NCI-H146 treated with DMSO at 0.1 percent for 48 hours (cell line): ENCODE measurements at regions not wholly inside any gene's neighbourhood (a gene's known extent, or its start where the extent isn't known, plus 50 kb on each side); places are given as distances from the start of the nearest gene placed in this dataset.
"Not testable (repeated sequence)": the region's sequence is repeated elsewhere in the genome, so short reads cannot be mapped to it uniquely, and the experiment has no call there.

Experiments used
- DNase-seq: peaks from one replicate; lab custom pipeline; 2025; ENCODE audit not compliant: unreplicated experiment; lab: John Stamatoyannopoulos, UW

DNA sequence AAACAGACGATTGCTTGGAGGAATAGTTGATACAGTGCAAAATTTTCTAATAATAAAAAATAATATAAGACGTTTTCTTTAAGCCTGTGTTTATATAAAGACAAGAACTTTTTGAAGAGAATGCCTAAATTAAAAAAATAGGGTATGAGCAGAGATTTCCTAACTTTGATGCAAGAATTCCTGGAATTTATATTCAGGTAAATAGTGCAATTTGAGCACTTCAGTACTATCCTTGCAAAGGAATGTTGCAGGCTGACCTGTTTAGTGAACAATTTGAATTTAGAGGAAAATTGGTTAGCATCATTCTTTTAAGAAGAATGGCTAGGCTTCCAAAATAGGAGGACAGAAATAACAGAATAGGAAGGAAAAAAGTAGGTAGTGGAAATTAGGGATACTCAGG is 1172.3 kb downstream of the HACE1 start:
- no peak for DNase-seq

DNA sequence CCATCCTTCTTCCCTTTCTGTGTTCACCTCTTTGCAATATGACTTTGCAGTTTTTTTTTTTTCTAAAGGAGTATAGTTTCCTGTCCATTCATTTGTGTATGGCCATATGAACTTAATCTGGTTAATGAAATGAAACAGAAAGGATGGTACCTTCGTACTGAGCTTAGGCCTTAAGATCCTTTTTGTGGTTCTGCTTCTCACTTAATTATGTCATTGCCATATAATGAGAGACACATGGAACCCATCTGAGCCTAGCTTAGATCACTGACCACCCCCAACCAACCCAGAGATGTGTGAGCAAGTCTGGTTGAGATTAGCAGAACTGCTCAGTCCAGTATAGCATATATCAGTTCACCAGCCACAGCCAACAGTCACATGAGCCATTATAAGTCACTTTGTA is 1179.6 kb downstream of the HACE1 start:
- no peak for DNase-seq

DNA sequence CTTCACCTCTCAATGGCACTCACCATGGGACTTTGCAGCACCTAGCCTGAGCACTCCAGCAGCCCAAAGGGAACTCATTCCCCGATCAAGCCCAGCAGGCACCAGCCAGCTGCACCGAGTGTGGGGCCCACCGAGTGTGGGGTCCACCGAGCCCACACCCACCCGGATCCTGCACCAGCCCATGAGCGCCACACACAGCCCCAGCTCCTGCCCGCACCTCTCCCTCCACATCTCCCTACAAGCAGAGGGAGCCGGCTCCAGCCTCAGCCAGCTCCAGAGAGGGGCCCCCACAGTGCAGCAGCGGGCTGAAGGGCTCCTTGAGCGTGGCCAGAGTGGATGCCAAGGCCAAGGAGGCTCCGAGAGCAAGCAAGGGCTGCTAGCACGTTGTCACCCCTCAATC is 1182.4 kb downstream of the HACE1 start:
- no peak for DNase-seq

DNA sequence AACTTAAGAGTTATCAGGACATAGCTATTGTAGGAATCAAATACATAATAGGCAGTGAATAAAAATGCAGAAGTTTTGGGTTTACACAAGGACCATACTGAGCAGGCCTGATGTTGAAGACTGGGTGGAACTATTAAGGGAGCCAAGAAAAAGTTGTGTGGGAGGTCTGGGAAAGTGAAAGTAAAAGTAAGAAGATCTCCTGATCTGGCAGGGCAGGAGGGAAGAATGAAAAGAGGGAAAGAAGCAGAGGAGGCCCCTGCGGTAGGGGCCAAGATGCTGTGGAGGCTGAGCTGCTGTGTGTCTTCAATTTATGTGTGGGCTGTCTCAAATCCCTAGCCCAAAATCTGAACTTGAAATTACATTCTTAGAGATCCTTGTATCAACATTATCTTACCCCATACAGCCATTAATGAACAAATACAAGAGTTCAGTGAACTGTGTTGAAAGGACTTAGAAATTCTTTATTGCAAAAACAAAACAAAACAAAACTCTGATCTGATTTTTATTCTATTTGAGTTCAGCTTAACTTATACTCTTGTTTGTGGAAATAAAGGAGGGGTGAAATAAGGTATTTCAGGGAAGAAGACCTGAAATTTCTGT is 1183.8 kb downstream of the HACE1 start:
- no peak for DNase-seq

DNA sequence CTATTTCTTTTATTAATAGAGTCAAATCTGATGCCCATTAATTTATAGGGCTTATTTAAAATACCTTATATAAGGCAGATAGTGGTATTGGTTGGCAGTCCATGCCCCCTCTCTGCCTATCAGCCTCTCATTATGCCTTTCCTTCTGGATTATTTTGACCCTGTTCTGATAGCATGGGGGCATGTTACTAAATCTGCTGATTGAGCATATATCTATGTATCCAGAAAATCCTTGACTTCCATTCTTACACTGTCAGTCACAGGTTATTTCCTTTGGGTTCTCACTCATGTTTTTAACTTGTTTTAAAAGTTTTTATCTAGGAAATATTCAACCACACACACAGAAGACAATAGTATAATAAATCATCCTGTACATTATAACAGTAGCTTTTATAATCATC is 1184.9 kb downstream of the HACE1 start:
- no peak for DNase-seq

DNA sequence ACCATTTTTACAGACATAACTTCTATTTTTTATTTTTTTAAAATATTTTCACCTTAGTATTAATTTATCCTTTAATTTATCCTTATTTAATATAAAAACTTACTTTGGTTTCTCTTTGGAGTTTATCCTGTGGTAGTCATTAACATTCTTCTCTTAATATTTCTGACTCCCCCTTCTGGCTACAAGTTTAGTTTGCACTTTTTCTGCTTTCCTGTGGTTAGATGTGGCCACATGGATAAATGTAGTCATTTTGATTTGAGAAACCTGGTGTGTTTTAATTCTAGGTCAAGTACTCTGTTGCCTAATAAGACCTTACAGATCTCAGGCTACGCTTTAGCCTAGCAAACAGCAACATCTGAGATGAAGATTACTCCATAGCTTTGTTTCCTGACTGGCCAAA is 1187.5 kb downstream of the HACE1 start:
- no peak for DNase-seq

DNA sequence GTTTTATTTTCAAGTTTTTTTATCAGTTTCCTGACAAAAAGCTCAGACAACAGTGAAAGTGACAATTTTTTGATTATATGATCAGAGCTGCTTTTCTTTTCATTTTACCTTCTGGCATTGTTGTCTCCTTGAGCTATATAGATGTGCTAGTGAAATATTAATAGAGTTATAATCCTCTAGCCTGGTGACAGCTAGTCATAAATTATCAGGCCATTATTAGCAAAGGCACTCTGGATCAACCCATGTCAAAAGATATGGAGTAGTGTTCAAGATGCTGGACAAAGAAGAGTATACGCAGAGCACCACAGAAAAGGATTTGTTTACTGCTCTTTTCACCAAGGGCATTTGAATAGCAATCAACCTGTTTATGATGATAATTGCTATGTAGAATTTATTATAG is 1230.1 kb downstream of the HACE1 start:
- no peak for DNase-seq

DNA sequence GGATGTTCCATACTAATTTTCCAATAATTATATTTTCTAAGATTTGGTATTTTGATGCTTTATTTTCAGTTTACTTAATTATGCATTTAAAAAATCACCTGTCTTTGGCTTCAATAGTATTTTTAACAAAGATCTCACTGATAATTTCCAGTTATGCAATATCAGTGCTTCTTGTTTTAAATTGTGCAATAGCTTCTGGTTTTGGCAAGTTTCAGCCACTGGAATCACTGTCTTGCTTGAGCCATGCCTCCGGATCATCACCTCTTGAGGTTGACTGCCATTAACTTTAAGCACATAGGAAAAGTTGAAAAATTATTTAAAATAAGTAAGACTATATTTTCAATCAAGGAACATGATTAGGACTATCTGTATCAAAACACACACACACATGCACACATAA is 1242.1 kb downstream of the HACE1 start:
- no peak for DNase-seq

DNA sequence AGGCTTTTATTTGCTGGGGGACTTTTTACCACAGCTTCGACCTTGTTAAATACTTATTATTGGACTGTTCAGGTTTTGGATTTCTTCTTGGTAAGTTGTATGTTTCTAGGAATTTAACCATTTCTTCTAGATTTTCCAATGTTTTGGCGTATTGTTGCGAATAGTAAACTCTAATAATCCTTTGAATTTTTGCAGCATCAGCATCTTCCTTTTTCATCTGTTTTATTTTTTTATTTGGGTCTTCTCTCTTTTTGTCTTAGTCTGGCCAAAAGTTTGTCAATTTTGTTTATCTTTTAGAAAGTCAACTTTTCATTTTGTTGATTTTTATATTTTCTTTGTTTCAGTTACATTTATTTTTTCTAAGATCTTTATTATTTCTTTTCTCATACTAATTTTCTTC is 1272.0 kb downstream of the HACE1 start:
- DNase-seq = no peak

DNA sequence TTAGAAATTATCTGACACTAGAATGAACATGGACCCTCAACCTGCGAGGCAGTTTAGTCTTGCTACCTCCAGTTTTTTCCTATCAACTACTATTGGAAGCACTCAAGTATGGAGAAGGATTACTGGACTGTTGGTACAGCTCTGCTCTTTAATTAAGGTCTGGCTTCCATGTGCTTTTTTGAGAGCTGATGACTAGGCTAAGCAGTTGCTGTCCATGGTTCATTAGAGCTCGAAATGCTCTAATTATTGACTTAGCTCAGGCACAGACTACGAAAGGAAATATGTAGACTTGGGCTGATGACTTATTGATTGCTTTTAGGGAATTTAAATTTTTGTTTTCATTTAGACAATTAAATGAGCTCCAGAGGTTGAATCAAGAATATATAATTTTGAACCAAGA is 1281.6 kb downstream of the HACE1 start:
- DNase-seq = no peak

DNA sequence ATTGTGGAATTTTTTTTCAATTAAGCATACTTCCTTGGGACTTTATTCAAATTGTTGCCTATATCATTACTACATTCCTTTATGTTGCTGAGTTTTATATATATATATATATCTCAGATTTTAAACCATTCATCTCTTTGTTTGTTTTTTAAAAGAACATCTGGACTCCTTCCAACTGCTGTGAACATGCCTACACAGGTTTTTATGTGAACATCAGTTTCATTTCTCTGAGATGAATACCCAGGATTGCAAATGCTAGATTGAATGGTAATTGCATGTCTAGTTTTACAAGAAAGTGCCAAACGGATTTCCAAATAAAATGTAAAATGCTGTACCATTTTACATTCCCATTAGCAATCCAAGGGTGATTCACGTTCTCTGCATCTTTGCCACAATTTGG is 1289.3 kb downstream of the HACE1 start:
- no peak for DNase-seq

DNA sequence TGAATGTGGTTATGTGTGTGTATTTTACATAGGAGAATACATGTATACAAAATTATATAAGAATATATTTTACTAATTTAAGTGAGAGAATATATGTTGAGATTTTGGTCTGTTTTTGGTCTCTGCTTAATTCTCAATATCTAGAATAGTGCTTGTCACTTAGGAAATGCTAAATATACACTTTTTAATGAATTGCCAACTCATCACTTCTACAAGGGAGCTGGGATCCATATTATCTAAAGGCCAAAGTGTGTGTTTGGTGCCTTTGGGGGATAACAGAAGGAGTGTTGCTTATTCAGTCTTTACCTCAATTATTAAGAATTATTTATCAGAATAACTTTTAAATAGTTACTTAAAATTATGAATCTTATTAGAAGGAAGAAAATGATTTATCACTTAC is 1304.8 kb downstream of the HACE1 start:
- no peak for DNase-seq

DNA sequence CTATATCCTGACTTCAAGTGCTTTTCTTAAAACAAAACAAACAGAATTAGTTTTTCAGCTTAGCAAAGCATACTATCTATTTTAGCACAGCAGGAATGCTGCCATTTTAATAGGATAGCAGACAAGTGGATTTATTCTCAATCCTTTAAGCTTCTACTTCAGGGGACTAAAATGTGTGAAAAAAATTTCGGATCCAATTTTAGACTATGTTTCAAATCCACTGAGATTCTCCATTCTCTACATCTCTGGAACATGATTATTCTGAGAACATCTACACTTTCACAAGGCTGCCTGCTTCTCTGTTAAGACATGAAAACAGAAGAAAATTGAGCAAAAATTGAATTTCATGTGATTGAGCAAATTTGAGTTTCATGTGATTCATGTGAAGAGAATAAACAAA is 1321.3 kb downstream of the HACE1 start:
- DNase-seq = no peak

DNA sequence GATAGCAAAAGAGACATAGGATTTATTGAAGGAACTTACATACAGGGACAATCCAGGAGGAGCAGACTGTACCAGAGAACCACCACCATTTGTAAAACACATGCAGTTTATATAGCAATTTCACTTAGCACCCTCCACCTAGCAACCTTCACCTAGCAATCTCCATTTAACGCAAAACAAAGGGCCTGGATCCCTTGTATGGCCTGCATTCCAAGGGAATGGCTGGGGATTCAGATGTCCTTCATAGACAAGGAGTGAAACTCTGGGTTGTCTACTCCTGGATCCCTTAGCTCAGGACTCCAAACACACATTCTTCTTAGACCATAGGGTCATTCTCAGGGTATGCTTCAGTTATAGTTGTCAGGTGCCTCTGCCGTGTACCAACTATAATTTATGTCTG is 1324.9 kb downstream of the HACE1 start:
- no peak for DNase-seq

DNA sequence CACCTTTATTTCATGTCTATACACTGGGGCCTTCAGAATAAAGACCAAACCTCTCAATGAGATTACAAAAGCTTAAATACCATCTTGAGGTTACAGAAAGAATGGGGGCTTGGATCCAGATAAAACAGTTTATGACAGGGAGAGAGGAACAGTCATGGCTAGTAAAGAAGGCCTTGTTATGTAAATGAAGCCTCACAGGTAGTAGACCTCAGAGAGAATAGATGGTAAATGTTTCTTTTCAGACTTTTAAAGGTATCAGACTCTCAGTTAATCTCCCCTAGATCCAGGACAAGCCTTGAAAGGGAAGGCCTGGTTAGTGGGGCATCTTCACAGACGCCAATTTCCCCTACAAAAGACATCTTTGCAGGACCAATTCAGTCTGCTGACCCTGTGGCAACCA is 1325.6 kb downstream of the HACE1 start:
- DNase-seq = no peak

DNA sequence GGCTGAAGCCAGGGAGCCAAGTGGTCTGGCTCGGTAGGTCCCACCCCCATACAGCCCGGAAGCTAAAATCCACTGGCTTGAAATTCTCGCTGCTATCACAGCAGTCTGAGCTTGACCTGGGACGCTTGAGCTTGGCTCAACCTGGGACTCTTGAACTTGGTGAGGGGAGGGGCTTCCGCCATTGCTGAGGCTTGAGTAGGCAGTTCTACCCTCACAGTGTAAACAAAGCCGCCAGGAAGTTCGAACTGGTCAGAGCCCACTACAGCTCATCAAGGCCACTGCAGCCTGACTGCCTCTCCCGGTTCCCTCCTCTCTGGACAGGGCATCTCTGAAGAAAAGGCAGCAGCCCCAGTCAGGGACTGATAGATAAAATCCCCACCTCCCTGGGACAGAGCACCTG is 1337.7 kb downstream of the HACE1 start:
- no peak for DNase-seq

DNA sequence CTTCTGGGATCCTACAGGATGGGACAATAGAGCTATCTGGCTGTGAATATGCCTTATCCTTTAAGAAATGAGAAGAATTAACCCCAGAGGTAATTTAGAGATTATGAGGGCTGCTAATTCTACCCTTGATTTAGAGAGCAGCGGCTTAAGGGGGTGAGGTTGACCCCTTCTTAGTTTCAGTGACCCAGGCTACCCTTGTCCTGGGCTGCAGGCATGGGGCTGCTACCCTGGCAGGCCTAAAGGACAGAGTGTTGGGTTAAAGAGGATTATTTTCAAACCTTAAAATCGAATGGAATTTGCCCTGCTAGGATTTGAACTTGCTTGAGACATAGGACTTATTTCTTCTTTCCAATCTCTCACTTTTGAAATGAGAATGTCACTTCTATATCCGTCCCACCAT is 1343.4 kb downstream of the HACE1 start:
- no peak for DNase-seq

DNA sequence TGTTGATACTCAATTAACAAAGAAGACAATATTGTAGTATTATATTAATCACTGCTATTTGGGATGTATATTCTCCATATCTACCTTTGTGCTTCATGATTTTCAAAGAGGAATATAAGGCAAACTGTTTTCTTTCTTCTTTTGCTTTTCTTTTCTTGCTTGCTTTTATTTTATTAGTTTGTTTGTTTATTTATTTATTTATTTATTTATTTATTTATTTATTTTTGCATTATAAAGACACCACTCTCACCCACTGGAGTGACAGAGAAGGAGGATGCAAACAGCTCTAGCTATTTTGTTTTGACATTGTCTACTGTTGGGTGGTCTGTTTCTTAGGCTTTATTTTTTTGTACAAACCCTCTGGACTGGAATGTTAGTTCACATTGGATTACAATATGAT is 1352.7 kb downstream of the HACE1 start:
- DNase-seq = no peak

DNA sequence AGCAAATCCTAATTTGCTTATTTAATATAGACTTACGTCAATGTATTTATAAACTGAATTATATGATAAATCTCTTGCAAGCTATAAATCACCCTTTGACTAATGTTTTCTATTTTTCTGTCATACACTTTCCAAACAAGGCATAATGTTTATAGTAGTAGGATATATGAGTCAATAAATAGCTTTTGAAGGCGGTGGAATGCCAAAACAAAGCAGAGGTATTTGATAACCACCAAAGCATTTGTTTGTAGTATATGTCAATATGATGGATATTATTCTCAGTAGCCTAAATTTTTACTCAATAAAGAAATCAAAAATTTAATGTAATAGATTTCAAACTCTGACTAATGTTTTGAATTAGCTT is 1354.6 kb downstream of the HACE1 start:
- no peak for DNase-seq

DNA sequence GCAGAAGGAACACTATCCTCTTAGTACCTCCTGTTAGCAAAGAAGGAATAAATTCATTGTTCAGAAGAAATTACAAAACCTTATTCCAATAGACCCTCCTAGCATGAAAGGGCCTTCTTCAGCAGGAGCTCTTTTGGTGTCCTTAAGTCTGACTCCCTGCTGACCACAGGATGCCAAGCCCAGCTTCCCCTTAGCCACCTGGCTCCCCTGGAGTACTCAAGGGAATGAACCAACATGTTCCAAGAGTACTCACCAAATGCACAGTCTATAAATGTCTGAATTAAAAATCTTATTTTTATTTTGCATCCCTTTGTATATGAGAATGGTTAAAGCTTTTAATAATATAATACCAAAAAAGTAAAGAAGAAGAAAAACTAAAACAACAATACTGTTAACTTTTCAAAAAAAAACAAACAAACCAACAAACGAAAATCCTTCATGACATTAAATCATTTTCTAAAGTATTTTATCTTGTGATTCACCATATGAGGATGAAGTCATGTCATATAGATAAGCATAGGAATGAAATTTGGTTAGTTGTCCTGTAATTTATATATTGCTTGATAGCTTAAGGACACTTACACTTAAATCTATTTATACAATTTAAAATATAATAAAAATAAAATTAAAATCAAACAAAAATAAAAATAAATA is 1355.1 kb downstream of the HACE1 start:
- no peak for DNase-seq

DNA sequence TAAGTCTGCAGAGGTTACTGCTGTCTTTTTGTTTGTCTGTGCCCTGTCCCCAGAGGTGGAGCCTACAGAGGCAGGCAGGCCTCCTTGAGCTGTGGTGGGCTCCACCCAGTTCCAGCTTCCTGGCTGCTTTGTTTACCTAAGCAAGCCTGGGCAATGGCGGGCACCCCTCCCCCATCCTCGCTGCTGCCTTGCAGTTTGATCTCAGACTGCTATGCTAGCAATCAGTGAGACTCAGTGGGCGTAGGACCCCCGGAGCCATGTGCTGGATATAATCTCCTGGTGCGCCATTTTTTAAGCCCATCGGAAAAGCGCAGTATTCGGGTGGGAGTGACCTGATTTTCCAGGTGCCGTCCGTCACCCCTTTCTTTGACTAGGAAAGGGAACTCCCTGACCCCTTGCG is 1363.1 kb downstream of the HACE1 start:
- not testable (repeated sequence) for DNase-seq

DNA sequence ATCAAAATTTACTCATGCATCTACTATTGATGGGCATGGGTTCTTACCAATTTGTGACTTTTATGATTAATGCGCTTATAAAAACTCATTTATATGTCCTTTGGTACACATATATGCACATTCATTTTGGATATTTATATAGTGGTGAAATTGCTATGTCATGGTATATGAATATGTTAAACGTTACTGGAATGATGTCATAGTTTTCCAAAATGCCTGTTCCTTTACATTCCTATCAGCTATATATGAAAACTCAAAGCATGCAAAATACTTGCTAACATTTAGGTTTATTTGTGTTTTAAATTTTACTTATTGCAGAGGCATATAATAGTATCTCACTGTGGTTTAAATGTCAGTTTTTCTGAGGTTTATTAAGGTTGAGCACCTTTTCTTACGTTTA is 1403.1 kb downstream of the HACE1 start:
- no peak for DNase-seq

DNA sequence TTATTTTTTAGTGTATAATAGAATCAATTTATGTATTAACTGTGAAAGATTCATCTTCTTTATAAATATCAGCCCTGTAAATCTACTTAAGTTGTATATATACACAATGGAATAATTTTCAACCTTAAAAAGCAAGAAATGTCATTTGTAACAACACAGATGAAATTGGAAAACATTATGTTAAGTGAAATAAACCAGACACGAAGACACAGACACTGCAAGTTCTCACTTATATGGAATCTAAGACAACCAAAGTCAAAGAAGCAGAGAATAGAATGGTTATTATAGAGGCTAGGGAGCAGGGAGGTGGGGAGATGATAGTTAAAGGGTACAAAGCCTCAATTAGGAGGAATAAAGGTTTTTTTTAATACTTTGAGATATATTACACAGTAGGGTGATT is 1404.4 kb downstream of the HACE1 start:
- DNase-seq = no peak
